Keratinocyte (primary cell): ENCODE measurements at regions not wholly inside any gene's neighbourhood (a gene's known extent, or its start where the extent isn't known, plus 50 kb on each side); places are given as distances from the start of the nearest gene placed in this dataset.

Experiments used
- DNase-seq: peaks from one replicate; pipeline ENCODE4 v3.0.0-alpha.2; 2011; ENCODE audit warnings: low read depth, missing footprints, low spot score
- FAIRE-seq: peaks from 2 replicates; lab custom pipeline; 2011; peaks lifted over from hg19 to GRCh38; lab: Jason Lieb, UNC
- H2AFZ ChIP-seq: 2 replicates; pipeline ENCODE4 v1.6.0; 2012; ENCODE audit warnings: low read length, control low read depth, inconsistent platforms; ENCODE audit not compliant: control insufficient read depth
- H3K27ac ChIP-seq: 2 replicates; pipeline ENCODE4 v1.5.1; 2011; ENCODE audit warnings: low read length; ENCODE audit not compliant: control insufficient read depth, insufficient read depth
- H3K27me3 ChIP-seq: 3 replicates; pipeline ENCODE4 v1.6.0; 2011; ENCODE audit warnings: low read length; ENCODE audit not compliant: control insufficient read depth, insufficient read depth; ENCODE audit errors: extremely low read depth
- H3K36me3 ChIP-seq, 2 experiments: 2 replicates in 1 of 2; 3 replicates in 1 of 2; pipeline ENCODE4 v1.5.1; 2011; ENCODE audit warnings: low read length in 2 of 2, mild to moderate bottlenecking in 1 of 2; ENCODE audit not compliant: control insufficient read depth in 2 of 2, insufficient read depth in 2 of 2; ENCODE audit errors: extremely low read depth in 1 of 2
- H3K4me1 ChIP-seq: 3 replicates; pipeline ENCODE4 v1.5.1; 2011; ENCODE audit warnings: low read length; ENCODE audit not compliant: control insufficient read depth, insufficient read depth; ENCODE audit errors: extremely low read depth
- H3K4me2 ChIP-seq: 3 replicates; pipeline ENCODE4 v1.6.0; 2011; ENCODE audit warnings: low read depth, low read length; ENCODE audit not compliant: control insufficient read depth, insufficient read depth; ENCODE audit errors: extremely low read depth
- H3K4me3 ChIP-seq, 3 experiments: fragments of 200-600 bp in 1 of 3; sonication (generic) in 1 of 3; 2 replicates in 2 of 3; 3 replicates in 1 of 3; pipeline ENCODE4 v1.5.1; 2011 to 2016; ENCODE audit warnings: low read length in 3 of 3, mild to moderate bottlenecking in 3 of 3, control low read depth in 2 of 3, inconsistent platforms in 1 of 3, low read depth in 1 of 3, mixed read lengths in 1 of 3, mixed run types in 1 of 3, moderate library complexity in 1 of 3; ENCODE audit not compliant: control insufficient read depth in 2 of 3, insufficient read depth in 2 of 3; ENCODE audit errors: extremely low read depth in 1 of 3
- H3K79me2 ChIP-seq: 2 replicates; pipeline ENCODE4 v1.6.0; 2012; ENCODE audit warnings: low read length; ENCODE audit not compliant: control insufficient read depth, insufficient read depth
- H3K9ac ChIP-seq: 3 replicates; pipeline ENCODE4 v1.6.0; 2011; ENCODE audit warnings: low read length; ENCODE audit not compliant: control insufficient read depth, insufficient read depth; ENCODE audit errors: extremely low read depth
- H3K9me1 ChIP-seq: 3 replicates; pipeline ENCODE4 v1.6.0; 2011; ENCODE audit warnings: low read length; ENCODE audit not compliant: control insufficient read depth, insufficient read depth; ENCODE audit errors: extremely low read depth
- H3K9me3 ChIP-seq: 2 replicates; pipeline ENCODE4 v1.5.1; 2012; ENCODE audit warnings: low read depth, low read length; ENCODE audit not compliant: control insufficient read depth
- H4K20me1 ChIP-seq: 3 replicates; pipeline ENCODE4 v1.6.0; 2011; ENCODE audit warnings: low read length; ENCODE audit not compliant: control insufficient read depth, insufficient read depth; ENCODE audit errors: extremely low read depth
- CTCF ChIP-seq, 3 experiments: IDR thresholded peaks in 1 of 3; conservative IDR thresholded peaks in 1 of 3; optimal IDR thresholded peaks in 1 of 3; 2 replicates in 2 of 3; 3 replicates in 1 of 3; pipeline versions ENCODE3 to v1.5.1; 2011; ENCODE audit warnings: low read length in 3 of 3, mild to moderate bottlenecking in 3 of 3, moderate library complexity in 2 of 3, control low read depth in 1 of 3, inconsistent platforms in 1 of 3; ENCODE audit not compliant: insufficient read depth in 2 of 3; ENCODE audit errors: extremely low read depth in 1 of 3
- EZH2 ChIP-seq: IDR thresholded peaks from one replicate; pipeline ENCODE4 v1.6.1; 2012; ENCODE audit warnings: inconsistent platforms, mild to moderate bottlenecking, low read length, moderate library complexity
- dilution Hi-C: fragments of 300-500 bp; cut with MboI; formaldehyde crosslinking; loops from one replicate; pipeline ENCODE4 v1.7.0; 2020; ENCODE audit warnings: low sequenced_read_pairs; ENCODE audit not compliant: extremely low pct_ligation_motif_present

- H3K79me2 ChIP-seq, result no peaks in the 10 kb centered on the region
- H3K27ac ChIP-seq, result peak overlapping the region; percentile 70
- no peak overlapping the region for H2AFZ ChIP-seq
- dilution Hi-C loops, result no loop called here
- no peaks in the 10 kb centered on the region for H3K9me1 ChIP-seq
- no peaks in the 10 kb centered on the region for H3K27me3 ChIP-seq
- H3K9me3 ChIP-seq, result no peaks in the 10 kb centered on the region
- H3K4me3 ChIP-seq, result no peak overlapping the region
- DNase-seq (no peak), FAIRE-seq (no peak)
- H3K9ac ChIP-seq, result peak overlapping the region; percentile 51
- TF ChIP-seq CTCF (optimal IDR thresholded peaks at IDR 0.05 in 1 of 3, IDR thresholded peaks at IDR 0.05 in 1 of 3, conservative IDR thresholded peaks at IDR 0.05 in 1 of 3; ENCODE audit: extremely low read depth in 1 of 3, insufficient read depth in 2 of 3, low read length in 3 of 3), result no peak
- no peak for TF ChIP-seq EZH2
- H3K4me1 ChIP-seq, result peaks cover 72% of the 10 kb centered on the region
- peak overlapping the region; percentile 34 for H3K4me2 ChIP-seq
- H4K20me1 ChIP-seq, result no peaks in the 10 kb centered on the region
- H3K36me3 ChIP-seq, result no peaks in the 10 kb centered on the region
Observed at GRCh38 chr21:38910390-38911067, 104.8 kb downstream of the ETS2 start.

DNA sequence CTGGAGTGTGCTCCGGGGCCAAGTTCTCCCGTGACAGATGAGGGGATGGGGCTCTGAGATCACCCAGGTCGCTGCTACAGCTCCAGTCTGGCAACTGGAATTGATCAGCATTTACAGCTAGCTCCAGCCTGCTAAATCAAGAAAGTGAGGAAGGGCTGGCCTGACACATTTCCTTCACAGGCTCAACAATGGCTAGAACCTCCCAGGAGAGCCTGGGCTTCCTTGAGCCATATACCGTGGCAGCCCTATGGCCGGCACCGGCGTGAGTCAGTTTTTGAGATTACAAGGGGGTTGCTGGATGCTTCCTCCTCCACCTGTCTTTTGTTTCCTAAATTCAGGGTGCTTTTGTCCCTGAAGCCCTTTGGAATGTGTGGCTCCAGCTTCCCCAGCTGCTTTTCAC lies 104.2 kb downstream of the ETS2 start:
- Histone ChIP-seq H2AFZ (no peak overlapping the region), H3K36me3 (no peaks in the 10 kb centered on the region), H3K27me3 (no peaks in the 10 kb centered on the region), H3K79me2 (no peaks in the 10 kb centered on the region), H3K4me1 (peaks cover 72% of the 10 kb centered on the region), H3K9me1 (no peaks in the 10 kb centered on the region), H3K4me2 (peak overlapping the region; percentile 34), H3K9ac (peak overlapping the region; percentile 51), H4K20me1 (no peaks in the 10 kb centered on the region), H3K4me3 (no peak overlapping the region), H3K9me3 (no peaks in the 10 kb centered on the region), H3K27ac (peak overlapping the region; percentile 70)
- FAIRE-seq (no peak), DNase-seq (no peak)
- dilution Hi-C loops, result no loop called here
- TF ChIP-seq EZH2 (no peak), CTCF (optimal IDR thresholded peaks at IDR 0.05 in 1 of 3, IDR thresholded peaks at IDR 0.05 in 1 of 3, conservative IDR thresholded peaks at IDR 0.05 in 1 of 3; ENCODE audit: extremely low read depth in 1 of 3, insufficient read depth in 2 of 3, low read length in 3 of 3) (no peak)
